HG03442 (cell line): ENCODE measurements at regions not wholly inside any gene's neighbourhood (a gene's known extent, or its start where the extent isn't known, plus 50 kb on each side); places are given as distances from the start of the nearest gene placed in this dataset.

Experiments
- ATAC-seq: cut with Tn5 transposase; IDR thresholded peaks from one replicate; pipeline ENCODE4 v1.9.1; 2021; ENCODE audit warnings: mild to moderate bottlenecking, moderate library complexity; ENCODE audit not compliant: unreplicated experiment

DNA sequence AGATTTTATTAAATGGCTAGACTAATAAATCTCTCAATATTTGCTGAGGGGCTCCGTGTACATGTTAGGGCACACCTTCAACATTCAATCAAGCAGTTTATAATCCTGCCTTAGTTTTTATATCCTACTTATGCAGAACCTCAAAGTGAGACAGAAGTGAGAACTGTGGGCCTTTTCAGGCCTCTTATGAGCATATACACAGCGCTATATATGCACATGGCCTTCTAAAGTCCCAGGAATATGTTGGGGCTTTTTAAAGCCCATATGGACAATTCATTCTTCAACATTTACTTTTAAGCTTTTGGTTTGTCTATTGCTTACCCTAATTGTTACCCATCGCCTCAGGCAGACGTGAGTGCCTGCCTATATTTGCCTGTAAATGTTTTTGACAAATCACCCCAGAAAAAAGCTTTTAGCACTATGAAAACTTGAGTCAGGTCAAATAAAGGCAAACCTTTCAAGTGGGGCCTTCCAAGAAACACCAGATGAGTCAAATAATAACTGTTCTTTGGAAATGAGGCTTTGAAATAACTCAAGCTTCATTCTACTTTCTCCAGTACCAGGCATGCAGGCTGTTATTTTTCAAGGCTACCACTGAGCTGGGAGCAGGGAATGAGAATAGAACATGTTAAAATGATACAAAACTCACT is 58.2 kb downstream of the ESM1 start:
- ATAC-seq = no peak

DNA sequence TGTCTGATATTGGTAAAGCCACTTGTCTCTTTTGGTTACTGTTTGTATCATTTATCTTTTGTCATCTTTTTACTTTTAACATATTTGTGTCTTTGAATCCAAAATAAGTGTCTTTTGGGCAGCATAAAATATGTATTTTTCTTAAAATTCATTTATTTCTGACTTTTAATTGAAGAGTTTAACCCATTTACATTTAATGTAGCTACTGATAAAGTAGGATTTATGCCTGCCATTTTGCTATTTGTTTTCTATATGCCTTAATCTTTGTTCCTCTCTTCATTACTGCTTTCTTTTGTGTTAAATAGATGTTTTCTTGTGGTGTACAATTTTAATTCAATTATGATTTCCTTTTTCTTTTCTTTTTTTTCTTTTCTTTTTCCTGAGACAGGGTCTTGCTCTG is 60.9 kb downstream of the ESM1 start:
- ATAC-seq = no peak

DNA sequence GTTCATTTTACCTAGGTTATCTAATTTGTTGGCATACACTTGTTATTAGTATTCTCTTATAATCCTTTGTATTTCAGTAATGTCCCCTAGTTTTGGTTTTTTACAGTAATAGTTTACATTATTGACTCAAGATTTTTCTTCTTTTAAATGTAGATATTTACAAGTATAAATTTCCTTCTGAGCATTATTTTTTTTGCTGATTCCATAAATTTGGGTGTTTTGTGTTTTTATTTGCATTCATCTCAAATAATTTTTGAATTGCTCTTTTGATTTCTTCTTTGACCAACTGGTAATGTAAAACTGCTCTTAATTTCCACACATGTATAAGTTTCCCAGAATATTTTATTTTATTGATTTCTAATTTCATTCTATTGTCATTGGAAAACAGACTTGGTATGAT is 68.1 kb downstream of the ESM1 start:
- ATAC-seq = no peak

DNA sequence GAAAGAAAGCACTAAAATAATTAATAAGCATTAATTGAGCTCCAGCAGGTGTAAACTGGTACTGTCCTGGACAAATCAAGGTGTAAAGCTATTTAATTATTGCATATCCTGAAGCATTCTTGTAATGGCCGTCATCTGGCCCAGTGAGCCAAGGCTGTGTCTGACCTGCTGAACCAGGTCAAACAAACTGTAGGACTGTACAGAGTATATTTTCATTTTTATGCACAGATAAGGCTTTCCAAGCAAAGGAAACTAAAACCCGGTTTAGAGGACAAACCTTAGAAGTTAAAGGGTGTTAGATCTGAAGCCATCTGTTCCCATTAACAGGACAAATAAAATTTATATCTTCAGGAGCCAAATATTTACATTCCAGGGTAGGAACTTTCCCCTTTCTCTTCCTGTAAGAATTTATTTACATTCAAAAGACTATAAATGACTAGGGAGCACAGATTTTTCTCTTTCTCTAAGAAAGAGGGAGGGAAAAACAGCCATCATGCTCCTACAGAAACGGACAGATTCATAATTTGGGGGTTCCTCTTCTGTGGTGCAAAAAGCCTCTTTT is 69.8 kb downstream of the ESM1 start:
- no peak for ATAC-seq

DNA sequence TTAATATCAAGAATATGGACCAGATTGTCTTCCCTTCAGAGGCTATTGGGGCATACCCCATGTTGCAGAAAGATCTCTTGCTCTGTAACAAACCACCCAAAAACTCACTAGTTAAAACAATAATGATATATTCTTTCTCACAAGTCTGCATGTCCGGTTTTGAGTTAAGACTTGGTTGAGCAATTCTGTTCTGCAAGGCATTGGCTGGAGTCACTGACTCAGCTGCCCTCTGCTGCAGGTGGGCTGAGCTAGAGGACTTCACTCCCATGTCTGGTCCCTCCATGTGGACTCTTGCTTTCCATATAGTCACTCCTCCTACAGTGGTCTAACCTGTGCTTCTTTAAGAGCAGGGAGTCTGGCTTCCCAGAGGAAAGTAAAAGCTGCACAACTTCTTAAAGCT is 73.4 kb downstream of the ESM1 start:
- no peak for ATAC-seq

DNA sequence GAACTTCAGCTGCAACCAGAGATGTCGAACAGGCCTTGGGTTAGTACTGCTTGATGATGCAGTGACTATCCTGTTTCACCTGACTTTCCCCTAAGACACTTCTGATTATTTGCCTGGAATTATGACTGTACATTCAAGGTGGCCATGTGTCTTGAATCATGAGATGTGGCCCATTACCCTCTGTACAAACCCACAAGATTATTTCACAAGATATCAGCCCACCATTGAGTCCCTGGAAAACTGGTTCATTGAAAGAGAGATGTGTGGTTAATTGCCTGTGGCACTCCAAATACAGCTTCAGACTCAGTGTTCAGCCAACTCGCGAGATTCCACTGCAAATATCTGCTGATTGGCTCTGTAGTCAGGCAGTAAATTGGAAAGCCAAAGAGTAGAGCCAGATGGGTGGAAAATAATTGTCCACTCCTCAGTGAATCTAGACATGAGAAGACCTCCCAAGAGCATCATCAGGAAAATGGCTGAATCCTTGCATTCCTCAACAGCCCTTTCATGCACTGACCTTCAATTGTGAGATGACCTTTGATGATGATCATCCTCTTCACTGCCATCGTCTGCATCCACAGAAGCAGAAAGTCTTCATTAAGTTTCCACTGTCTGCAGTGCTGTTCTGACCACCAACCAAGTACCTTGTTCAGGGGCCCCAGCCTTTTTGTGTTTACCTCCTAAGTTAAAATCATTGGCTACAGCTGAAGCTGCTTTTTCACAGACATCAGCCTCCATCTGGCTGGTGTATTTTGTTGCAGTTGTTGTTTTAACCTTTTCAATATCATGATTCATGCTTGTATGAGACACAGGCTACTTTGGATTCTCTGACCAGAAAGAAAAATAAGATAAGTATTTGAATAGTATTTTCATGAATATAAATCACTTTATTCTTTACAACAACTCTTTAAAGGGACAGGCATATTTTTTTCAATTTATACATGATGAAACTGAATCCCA is 75.2 kb downstream of the ESM1 start:
- no peak for ATAC-seq

DNA sequence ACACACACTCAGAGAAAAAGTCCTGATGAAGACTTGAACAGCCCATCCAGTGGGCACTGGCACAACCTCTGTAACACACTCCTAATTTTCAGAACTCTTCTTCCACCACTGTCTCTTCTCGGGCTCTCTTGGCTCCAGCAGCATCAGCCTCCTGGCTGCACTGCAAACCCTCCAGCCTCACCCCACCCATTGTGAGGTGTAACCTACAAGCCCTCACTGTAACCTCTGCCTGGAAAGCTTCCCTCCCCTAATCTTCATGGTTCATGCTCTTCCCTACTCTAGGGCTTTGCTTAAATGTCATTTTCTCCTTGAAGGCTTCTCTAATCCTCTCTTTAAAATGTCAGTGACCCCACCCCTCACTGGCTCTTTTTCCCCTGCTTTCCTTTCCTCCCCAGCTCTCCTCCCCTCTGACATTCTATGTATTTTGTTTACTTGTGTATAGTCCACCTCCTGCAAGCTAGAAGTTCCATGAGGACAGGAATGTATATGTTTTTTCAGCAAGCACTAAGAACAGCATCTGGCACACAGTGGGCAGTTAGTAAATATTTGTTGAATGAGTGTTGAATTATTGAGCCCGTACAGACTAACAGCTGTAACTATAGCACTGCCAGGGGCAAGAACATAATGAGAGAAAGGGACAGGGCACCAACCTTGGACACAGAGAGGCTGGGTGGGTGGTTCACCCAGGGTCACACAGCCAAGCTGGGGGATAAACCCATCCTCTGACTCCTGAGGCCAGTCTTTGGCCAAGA is 76.4 kb downstream of the ESM1 start:
- ATAC-seq = no peak

DNA sequence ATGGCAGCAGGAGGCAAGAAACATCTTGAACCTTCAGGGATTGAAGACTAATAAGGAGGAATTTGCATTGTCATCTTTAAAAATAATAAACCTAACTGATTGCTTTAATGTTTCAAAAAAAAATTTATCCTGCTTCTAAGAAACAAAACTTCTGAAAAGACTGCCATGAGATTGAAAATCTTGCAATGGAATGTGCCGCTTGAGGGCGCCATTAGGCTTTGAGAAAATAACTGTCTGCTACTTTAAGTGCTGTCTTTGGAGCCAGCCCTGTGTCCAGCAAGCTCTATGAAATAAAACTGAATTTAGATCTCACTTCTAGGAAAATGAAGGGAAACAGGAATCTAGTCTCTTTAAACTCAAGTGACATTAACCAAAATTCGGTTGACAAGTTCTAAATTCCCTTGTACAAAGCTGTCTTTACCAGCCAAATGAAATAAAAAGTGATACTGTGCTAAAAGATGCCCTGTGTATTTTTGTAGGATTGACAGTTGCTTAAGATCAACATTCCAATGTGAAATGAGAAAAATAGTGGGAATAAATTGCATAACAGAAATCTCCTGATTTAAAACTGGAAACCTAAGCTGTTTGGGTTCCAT is 79.4 kb downstream of the ESM1 start:
- ATAC-seq = no peak

DNA sequence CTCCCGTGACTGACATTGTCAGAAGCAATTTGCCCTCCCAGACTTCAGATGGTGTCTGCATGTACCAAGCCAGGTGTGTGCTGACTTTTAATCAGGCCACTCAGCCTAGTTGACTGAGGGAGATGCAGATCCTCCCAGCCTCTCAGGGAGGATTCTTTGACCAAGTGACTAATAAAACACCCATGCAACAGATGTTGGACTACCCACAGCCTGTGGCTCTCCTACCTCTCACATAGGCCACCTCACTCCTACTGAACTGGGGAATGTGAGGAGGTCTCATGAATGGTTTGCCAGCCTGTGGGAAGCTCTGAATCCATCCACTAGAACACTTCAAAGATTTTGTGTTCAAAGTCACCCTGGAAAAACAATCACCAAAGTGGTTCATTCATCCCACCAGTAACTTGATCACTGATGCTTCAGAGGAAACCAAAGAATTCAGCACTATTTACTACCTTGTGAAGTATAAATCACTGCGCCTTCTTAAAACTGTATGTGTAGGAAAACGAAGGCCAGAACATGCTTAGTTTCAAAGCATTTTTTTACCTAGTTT is 80.1 kb downstream of the ESM1 start:
- no peak for ATAC-seq

DNA sequence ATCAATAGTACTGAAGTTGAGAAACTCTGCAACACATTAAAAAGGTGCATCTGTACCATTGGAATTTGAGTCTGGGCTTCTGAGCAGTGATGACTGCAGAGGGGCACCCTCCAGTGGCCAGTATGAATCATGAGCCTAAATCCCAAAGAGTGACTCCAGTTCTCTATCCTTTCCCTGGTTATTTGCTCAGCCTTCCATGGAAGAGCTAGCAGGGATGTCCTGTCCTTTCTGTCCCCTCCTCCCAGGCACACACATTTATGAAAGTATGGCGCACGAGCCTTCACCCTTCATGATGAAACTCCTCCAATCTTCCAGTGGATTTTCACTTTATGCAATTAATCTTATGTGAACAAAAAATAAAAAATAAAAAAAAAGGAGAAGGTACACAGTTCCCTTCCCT is 81.0 kb downstream of the ESM1 start:
- ATAC-seq = no peak

DNA sequence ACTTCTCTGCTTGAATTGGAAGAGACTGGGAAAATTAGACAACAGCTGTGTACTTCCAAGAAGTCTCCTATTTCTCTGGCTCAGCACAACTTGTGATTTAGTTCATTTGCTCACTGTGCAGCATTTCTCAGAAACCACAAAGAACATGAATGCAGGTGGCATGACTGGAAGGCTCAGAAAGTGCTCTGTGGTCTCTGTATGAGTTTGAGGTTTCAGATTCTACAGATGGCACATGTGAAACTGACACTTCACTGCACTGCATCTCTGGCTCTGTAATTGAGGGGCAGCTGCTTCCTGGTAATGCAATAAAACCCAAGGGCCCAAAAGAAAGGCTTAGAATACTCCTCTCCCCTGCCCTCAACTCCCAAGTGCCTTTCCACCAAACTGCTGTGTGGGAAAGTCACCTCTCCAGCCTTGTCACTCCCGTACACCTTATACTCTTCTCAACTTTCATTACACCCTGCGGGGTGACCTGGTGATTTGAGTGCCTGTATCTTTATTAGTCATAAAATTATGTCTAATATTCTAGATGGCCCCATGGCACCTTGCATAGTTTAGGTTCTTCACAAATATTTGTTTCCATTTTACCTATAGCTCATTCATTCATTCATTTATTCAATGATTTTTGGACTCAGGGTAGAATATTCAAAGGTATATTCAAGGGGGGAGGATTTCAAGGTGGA is 82.5 kb downstream of the ESM1 start:
- peak; percentile 100 for ATAC-seq

DNA sequence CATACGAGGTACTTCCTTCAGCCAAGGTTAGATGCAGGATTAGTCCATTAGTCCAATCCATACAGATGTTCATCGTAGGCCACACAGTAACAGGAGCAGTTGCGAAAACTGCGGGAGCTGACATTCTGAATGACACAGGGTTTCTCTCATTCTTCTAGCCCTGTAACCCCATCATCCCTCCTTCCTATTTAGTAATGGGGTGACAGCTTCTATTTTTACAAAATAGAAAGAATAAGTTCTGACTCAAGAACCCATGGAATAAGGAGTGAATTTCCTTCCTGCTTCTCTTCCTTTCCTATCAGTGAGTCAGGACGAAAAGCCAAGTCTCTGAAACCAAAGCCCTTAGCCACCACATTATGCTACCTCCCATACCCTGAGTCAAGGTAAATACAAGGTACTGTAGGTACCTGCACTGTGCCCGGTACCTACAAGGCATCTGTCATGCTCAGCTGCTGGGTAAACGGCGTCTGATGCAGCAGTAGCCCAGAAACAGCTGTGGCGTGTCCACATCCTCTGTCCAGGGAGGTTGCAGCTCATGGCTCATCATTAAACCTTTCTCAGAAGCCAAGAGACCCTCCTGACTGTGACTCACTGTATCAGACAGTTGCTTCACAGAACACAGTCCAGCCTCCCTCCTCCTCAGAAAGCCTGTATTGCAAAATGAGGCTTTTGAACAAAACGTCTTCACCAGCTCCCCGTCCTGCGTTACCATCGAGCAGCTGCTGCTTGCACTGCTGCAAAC is 84.2 kb downstream of the ESM1 start:
- ATAC-seq = no peak

DNA sequence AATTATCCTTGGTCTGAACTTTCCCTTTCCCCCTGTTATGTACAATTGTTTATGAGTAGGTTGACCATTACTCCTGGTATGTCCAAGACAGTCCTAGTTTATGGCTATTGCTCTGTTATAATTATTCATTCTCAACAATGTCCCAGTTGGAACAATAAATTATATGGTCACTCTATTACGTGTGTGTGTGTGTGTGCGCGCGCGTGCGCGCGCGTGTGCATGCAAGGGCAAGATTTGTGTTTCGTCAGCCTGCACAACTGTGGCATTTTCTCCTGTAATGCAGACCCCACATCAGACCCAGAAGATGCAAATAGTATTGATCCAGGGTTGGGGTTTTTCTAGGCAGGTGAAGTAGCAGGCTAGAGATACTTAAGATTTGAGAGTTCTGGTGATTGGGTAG is 88.4 kb downstream of the ESM1 start:
- ATAC-seq = no peak

DNA sequence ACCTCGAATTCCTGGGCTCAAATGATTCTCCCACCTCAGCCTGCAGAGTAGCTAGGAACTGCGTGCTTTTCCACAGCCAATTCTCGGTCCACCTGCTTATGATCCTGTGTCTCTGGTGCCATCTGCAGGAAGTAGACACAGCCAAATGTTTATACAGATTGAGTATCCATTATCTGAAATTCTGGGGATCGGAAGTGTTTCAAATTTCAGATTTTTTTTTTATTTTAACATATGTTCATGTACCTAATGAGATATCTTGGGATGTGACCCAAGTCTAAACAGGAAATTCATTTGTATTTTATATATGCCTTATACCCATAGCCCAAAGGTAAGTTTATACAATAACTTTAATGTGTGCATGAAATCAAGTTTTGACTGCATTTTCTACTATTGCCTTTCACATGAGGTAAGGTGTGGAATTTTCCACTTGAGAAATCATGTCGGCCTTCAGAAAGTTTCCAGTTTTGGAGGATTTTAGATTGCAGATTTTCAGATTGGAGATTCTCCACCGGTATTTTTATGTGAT is 89.5 kb downstream of the ESM1 start:
- ATAC-seq = no peak

DNA sequence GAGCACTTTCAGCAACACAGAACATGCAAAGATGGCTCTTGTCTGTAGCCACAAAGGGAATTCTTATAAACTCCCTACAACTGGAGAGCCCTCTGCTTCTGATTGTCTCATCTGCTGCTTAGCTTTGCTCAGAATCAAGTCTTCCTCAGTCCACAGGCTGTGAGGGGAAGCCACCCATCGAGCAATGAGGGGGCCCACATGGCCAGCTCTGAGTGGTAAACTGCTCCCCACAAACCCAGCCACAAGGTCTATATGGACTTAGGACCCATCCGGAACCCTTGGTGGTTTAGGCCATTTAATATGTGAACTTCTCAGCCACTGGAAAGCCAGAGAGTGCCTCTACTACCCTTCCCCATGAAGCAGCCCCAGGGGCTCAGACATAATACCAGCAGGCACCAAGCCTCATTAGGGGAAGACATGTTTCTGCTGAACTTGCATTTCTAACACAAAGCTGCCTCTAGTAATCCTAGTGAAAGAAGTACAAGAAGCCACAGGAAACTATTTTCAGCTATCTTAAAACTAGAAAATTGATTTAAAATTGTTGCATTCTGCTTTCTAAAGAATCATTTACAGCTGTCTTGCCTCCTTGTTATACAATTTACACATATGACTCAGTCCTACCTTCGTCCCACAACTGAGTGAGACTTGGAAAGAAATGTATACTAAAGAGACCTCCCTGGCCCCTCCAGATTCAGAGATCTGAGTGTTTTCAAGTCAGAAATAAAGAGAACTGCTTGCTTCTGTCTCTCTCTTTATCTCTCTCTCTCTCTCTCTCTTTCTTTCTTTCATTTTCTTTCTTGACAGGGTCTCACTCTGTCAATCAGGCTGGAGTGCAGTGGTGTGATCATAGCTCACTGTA is 90.2 kb downstream of the ESM1 start:
- ATAC-seq = no peak

DNA sequence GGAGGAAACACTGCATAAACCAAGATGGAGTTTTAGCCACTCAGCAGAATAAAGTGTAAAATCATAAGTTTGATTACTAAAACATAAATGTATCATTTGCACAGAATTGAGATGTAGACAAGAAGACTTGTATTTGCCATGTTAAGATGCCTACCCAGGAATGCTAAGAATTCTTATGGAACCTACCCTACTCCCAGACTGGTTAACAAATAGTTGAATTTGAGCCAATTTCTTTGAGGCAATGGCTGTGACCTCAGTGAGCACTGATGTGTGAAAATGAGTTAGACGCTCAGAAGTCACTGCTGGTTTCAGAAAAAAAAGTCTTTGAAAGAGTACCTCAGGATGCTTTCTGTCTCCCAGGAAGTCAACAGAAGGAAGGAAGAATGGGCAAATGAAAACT is 95.6 kb downstream of the ESM1 start:
- ATAC-seq = no peak

DNA sequence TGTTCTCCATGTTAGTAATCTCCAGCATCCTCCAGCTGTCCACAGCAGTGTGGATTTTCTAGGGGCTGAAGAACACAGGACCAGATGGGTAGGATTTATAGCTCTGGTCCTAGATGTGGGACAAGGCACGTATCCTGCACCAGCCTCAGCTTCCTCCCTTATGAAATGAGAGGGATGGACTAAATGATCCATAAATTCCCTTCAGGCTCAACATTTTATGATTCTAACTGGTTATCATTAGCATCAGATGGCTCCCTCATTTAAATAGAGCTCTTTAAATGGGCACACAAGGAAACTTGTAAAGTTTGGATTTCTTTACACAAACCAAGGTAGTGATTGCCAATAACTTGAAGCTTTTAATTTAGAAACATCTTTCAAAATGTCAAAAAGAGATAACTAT is 97.7 kb downstream of the ESM1 start:
- no peak for ATAC-seq

DNA sequence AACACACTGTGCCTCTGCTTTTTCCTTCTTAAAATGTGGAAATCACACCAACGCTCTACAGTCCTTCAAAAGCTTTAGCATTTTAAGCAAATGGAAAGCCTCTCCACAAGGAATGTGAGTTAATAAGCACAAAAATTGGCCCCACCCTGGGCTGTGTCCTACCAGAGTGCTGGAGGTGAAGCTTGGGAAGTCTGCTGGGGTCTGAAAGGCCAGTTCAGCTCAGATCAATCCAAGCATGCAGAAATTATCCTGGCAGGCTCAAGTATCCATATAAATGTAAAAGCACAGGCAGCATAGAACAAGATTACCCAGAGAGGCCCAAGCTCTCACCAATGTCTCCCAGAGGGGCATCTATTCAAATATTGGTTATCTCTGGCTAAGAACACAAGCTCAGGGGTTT is 98.5 kb downstream of the ESM1 start:
- no peak for ATAC-seq
